HAP-1 (cell line): ENCODE measurements at regions not wholly inside any gene's neighbourhood (a gene's known extent, or its start where the extent isn't known, plus 50 kb on each side); places are given as distances from the start of the nearest gene placed in this dataset.
A peak's percentile ranks its signal among the peaks of the same experiment; 100 is the strongest.

Source experiments
- DNase-seq, 2 experiments: peaks; one replicate each; pipeline ENCODE4 v3.0.0-alpha.2; 2016 to 2020; ENCODE audit warnings: low spot score in 2 of 2
- H3K27me3 ChIP-seq: fragments of 250-450 bp; sonication (Bioruptor Pico); 2 replicates; pipeline ENCODE4 v1.5.1; 2020; ENCODE audit warnings: low read depth, mild to moderate bottlenecking, moderate library complexity
- H3K36me3 ChIP-seq: fragments of 250-450 bp; sonication (Bioruptor Pico); replicated peaks from 2 replicates; pipeline ENCODE4 v1.5.1; 2020; ENCODE audit warnings: mild to moderate bottlenecking
- H3K4me1 ChIP-seq: fragments of 250-450 bp; sonication (Bioruptor Pico); 2 replicates; pipeline ENCODE4 v1.5.1; 2020; ENCODE audit warnings: mild to moderate bottlenecking
- H3K4me3 ChIP-seq: fragments of 250-450 bp; sonication (Bioruptor Pico); 2 replicates; pipeline ENCODE4 v1.5.1; 2020; ENCODE audit warnings: mild to moderate bottlenecking, moderate library complexity
- H3K9me3 ChIP-seq: fragments of 250-450 bp; sonication (Bioruptor Pico); 2 replicates; pipeline ENCODE4 v1.5.1; 2020; ENCODE audit warnings: mild to moderate bottlenecking, moderate library complexity
- in situ Hi-C: fragments of 300-500 bp; cut with MboI; formaldehyde crosslinking; loops from 3 replicates; pipeline ENCODE4 v1.14.3; 2020; ENCODE audit warnings: low sequenced_read_pairs, inconsistent platforms, mixed read lengths

- Histone ChIP-seq H3K27me3 (no peaks in the 10 kb centered on the region), H3K9me3 (no peaks in the 10 kb centered on the region), H3K36me3 (no peaks in the 10 kb centered on the region), H3K4me3 (no peak overlapping the region), H3K4me1 (no peaks in the 10 kb centered on the region)
- in situ Hi-C loops = no loop called here
- DNase-seq = no peak
Observed at GRCh38 chr3:158882445-158882844, 80.6 kb downstream of the MFSD1 start.

- no peaks in the 10 kb centered on the region for H3K9me3 ChIP-seq
- no peak for DNase-seq
- in situ Hi-C loops = no loop called here
- H3K4me1 ChIP-seq = no peaks in the 10 kb centered on the region
- H3K27me3 ChIP-seq = no peaks in the 10 kb centered on the region
- H3K4me3 ChIP-seq = no peak overlapping the region
- no peaks in the 10 kb centered on the region for H3K36me3 ChIP-seq
Observed at GRCh38 chr3:158896729-158897128, 94.9 kb downstream of the MFSD1 start.

- H3K4me3 ChIP-seq = no peak overlapping the region
- no peaks in the 10 kb centered on the region; the same call in 1 of the 2 replicates for H3K27me3 ChIP-seq
- no peaks in the 10 kb centered on the region for H3K36me3 ChIP-seq
- in situ Hi-C loops = loop anchor here (25.0 kb wide), 1 partner anchor 231 kb away; no protein-coding TSS in a partner anchor
- H3K9me3 ChIP-seq = no peaks in the 10 kb centered on the region
- no peaks in the 10 kb centered on the region for H3K4me1 ChIP-seq
- DNase-seq = no peak
Observed at GRCh38 chr3:158906749-158907148, 104.9 kb downstream of the MFSD1 start.

GRCh38 chr3:158908187-158908734 lies 106.4 kb downstream of the MFSD1 start:
- in situ Hi-C loops = loop anchor here (25.0 kb wide), 1 partner anchor 229 kb away; no protein-coding TSS in a partner anchor

GRCh38 chr3:158909870-158910269 lies 108.0 kb downstream of the MFSD1 start:
- no peaks in the 10 kb centered on the region for H3K9me3 ChIP-seq
- H3K36me3 ChIP-seq = no peaks in the 10 kb centered on the region
- no peaks in the 10 kb centered on the region for H3K4me1 ChIP-seq
- H3K27me3 ChIP-seq = no peaks in the 10 kb centered on the region
- in situ Hi-C loops = loop anchor here (10.0 to 25.0 kb wide), 2 partner anchors 227 to 345 kb away; no protein-coding TSS in a partner anchor
- DNase-seq = no peak
- no peak overlapping the region for H3K4me3 ChIP-seq

More at GRCh38 chr3:158908187-158908734, 106.4 kb downstream of the MFSD1 start:
- Histone ChIP-seq H3K9me3 (no peaks in the 10 kb centered on the region), H3K4me3 (no peak overlapping the region), H3K4me1 (no peaks in the 10 kb centered on the region), H3K36me3 (no peaks in the 10 kb centered on the region), H3K27me3 (no peaks in the 10 kb centered on the region; the same call in 1 of the 2 replicates)
- DNase-seq = no peak

GRCh38 chr3:158911586-158911985 lies 109.7 kb downstream of the MFSD1 start:
- Histone ChIP-seq H3K9me3 (no peaks in the 10 kb centered on the region), H3K4me1 (no peaks in the 10 kb centered on the region), H3K4me3 (no peak overlapping the region), H3K36me3 (no peaks in the 10 kb centered on the region), H3K27me3 (no peaks in the 10 kb centered on the region)
- in situ Hi-C loops = loop anchor here (10.0 to 25.0 kb wide), 2 partner anchors 226 to 343 kb away; no protein-coding TSS in a partner anchor
- DNase-seq = no peak

- no peak overlapping the region for H3K4me3 ChIP-seq
- H3K9me3 ChIP-seq = no peaks in the 10 kb centered on the region
- H3K27me3 ChIP-seq = no peaks in the 10 kb centered on the region
- H3K4me1 ChIP-seq = no peaks in the 10 kb centered on the region
- no peaks in the 10 kb centered on the region for H3K36me3 ChIP-seq
- in situ Hi-C loops = loop anchor here (10.0 to 25.0 kb wide), 2 partner anchors 225 to 343 kb away; no protein-coding TSS in a partner anchor
- DNase-seq = no peak
Observed at GRCh38 chr3:158912188-158912587, 110.3 kb downstream of the MFSD1 start.

GRCh38 chr3:158912621-158913020 lies 110.8 kb downstream of the MFSD1 start:
- DNase-seq = no peak
- H3K4me3 ChIP-seq = no peak overlapping the region
- no peaks in the 10 kb centered on the region for H3K4me1 ChIP-seq
- no peaks in the 10 kb centered on the region for H3K9me3 ChIP-seq
- in situ Hi-C loops = loop anchor here (10.0 to 25.0 kb wide), 2 partner anchors 225 to 342 kb away; no protein-coding TSS in a partner anchor
- no peaks in the 10 kb centered on the region for H3K36me3 ChIP-seq
- H3K27me3 ChIP-seq = no peaks in the 10 kb centered on the region

- no peak for DNase-seq
- Histone ChIP-seq H3K27me3 (no peaks in the 10 kb centered on the region), H3K4me3 (no peak overlapping the region), H3K9me3 (no peaks in the 10 kb centered on the region), H3K36me3 (no peaks in the 10 kb centered on the region), H3K4me1 (no peaks in the 10 kb centered on the region)
- in situ Hi-C loops = loop anchor here (10.0 to 25.0 kb wide), 2 partner anchors 221 to 339 kb away; no protein-coding TSS in a partner anchor
Observed at GRCh38 chr3:158916111-158916510, 114.3 kb downstream of the MFSD1 start.

- in situ Hi-C loops = loop anchor here (10.0 to 25.0 kb wide), 2 partner anchors 219 to 337 kb away; no protein-coding TSS in a partner anchor
- no peaks in the 10 kb centered on the region for H3K9me3 ChIP-seq
- DNase-seq = peak; percentile 63 to 75
- H3K4me1 ChIP-seq = no peaks in the 10 kb centered on the region
- H3K4me3 ChIP-seq = no peak overlapping the region
- no peaks in the 10 kb centered on the region for H3K27me3 ChIP-seq
- no peaks in the 10 kb centered on the region for H3K36me3 ChIP-seq
Observed at GRCh38 chr3:158918008-158918407, 116.2 kb downstream of the MFSD1 start.

- no peaks in the 10 kb centered on the region for H3K27me3 ChIP-seq
- in situ Hi-C loops = loop anchor here (10.0 to 25.0 kb wide), 2 partner anchors 219 to 336 kb away; no protein-coding TSS in a partner anchor
- H3K9me3 ChIP-seq = no peaks in the 10 kb centered on the region
- H3K4me3 ChIP-seq = no peak overlapping the region
- no peaks in the 10 kb centered on the region for H3K4me1 ChIP-seq
- no peak for DNase-seq
- no peaks in the 10 kb centered on the region for H3K36me3 ChIP-seq
Observed at GRCh38 chr3:158918451-158918850, 116.6 kb downstream of the MFSD1 start.

- H3K4me3 ChIP-seq = no peak overlapping the region
- H3K4me1 ChIP-seq = peaks cover under 1% of the 10 kb centered on the region
- no peaks in the 10 kb centered on the region for H3K9me3 ChIP-seq
- H3K36me3 ChIP-seq = no peaks in the 10 kb centered on the region
- in situ Hi-C loops = loop anchor here (25.0 kb wide), 1 partner anchor 217 kb away; no protein-coding TSS in a partner anchor
- no peaks in the 10 kb centered on the region for H3K27me3 ChIP-seq
- DNase-seq = no peak
Observed at GRCh38 chr3:158920371-158920770, 118.5 kb downstream of the MFSD1 start.

GRCh38 chr3:158925021-158925420 lies 123.2 kb downstream of the MFSD1 start:
- no peaks in the 10 kb centered on the region for H3K9me3 ChIP-seq
- H3K4me3 ChIP-seq = no peak overlapping the region
- peaks cover 16% of the 10 kb centered on the region for H3K4me1 ChIP-seq
- DNase-seq = no peak
- in situ Hi-C loops = no loop called here
- no peaks in the 10 kb centered on the region for H3K36me3 ChIP-seq
- H3K27me3 ChIP-seq = no peaks in the 10 kb centered on the region

- H3K4me1 ChIP-seq = peaks cover 16% of the 10 kb centered on the region
- no peaks in the 10 kb centered on the region for H3K27me3 ChIP-seq
- no peaks in the 10 kb centered on the region for H3K36me3 ChIP-seq
- no peak overlapping the region for H3K4me3 ChIP-seq
- in situ Hi-C loops = no loop called here
- peak; percentile 43 to 77 for DNase-seq
- no peaks in the 10 kb centered on the region for H3K9me3 ChIP-seq
Observed at GRCh38 chr3:158925828-158926494, 124.1 kb downstream of the MFSD1 start.
